Type B pancreatic cell (in vitro differentiated cells): ENCODE measurements at regions not wholly inside any gene's neighbourhood (a gene's known extent, or its start where the extent isn't known, plus 50 kb on each side); places are given as distances from the start of the nearest gene placed in this dataset.

Experiments
- DNase-seq: peaks from one replicate; pipeline ENCODE4 v3.0.0; 2021; ENCODE audit warnings: mixed read lengths; ENCODE audit not compliant: unreplicated experiment; ENCODE audit errors: extremely low spot score
- H3K27ac Mint-ChIP-seq: 2 replicates; pipeline ENCODE4 v1.8.0; 2021; ENCODE audit warnings: mild to moderate bottlenecking, mixed read lengths
- H3K27me3 Mint-ChIP-seq: 2 replicates; pipeline ENCODE4 v1.8.0; 2021; ENCODE audit warnings: mixed read lengths
- H3K36me3 Mint-ChIP-seq: 2 replicates; pipeline ENCODE4 v1.8.0; 2021; ENCODE audit warnings: mixed read lengths
- H3K4me1 Mint-ChIP-seq: one replicate; pipeline ENCODE4 v1.8.0; 2021; ENCODE audit warnings: mixed read lengths; ENCODE audit not compliant: unreplicated experiment
- H3K4me3 Mint-ChIP-seq: 2 replicates; pipeline ENCODE4 v1.8.0; 2021; ENCODE audit warnings: mild to moderate bottlenecking, mixed read lengths
- H3K9me3 Mint-ChIP-seq: 2 replicates; pipeline ENCODE4 v1.8.0; 2021; ENCODE audit warnings: mixed read lengths
- TF ChIP-seq, protein P1 (sequence below): fragments of 200-600 bp; sonication (generic); conservative IDR thresholded peaks from 2 replicates; pipeline ENCODE4 v1.5.0; 2021; ENCODE audit warnings: antibody characterized with exemption, mild to moderate bottlenecking

DNA sequence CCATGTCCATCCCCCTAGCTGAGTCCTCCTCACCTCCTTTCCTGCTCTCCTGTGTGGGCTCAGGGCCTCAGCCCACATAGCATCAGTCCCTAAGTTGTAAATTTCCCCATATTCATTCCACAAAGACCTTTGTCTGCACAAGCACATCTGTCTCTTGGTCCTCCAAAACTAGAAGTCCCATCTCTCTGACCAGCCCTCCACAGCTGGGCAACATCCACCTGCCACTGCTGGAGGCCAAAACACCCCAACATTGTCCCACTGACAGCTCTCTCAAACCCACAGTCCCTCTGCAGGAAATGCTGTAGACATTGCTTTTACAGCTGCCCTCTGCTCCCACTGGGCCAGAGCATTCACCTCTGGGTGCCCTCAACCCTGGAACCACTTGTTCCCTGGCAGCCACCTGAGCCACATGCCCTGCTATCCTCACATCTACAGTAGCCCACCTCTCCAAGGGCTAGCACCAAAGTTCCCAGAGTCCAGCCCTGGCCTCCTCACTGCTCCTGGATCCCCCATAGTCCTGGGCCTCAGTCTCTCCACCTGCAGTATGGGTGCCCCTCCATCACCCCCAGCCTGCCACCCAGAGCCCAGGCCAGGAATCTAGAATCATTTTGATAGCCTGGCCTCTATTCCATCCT is 1722.7 kb downstream of the TP53TG3F start:
- H3K9me3 Mint-ChIP-seq = no peaks in the 10 kb centered on the region

DNA sequence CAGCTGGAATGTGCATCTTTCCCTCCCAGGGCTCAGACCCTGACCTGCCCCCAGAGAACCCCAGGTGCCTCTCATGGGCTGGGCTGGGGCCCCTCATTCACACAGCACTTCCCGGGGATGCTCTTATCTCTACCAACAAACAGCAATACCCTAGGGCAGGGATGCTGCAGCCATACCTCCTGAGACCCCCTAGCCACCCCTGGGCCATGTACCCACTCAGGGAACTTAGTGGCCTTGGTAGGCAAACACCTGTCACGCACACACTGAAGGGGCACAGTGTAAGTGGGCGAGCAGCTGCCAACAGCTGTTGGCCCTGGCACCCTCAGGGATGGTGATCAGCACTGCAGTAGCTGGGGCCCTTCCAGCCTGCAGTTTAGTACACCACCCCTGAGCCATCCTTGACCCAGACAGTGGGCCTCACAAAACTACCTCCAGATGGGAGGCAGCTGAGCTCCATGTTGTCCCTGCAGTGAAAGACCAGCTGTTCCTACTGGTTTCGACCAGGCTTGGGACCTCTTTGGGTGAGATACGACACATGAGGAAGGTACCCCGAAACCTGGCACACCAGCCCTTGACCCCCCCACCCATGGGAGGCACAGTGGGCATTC is 1723.6 kb downstream of the TP53TG3F start:
- TF ChIP-seq, protein P1, sequence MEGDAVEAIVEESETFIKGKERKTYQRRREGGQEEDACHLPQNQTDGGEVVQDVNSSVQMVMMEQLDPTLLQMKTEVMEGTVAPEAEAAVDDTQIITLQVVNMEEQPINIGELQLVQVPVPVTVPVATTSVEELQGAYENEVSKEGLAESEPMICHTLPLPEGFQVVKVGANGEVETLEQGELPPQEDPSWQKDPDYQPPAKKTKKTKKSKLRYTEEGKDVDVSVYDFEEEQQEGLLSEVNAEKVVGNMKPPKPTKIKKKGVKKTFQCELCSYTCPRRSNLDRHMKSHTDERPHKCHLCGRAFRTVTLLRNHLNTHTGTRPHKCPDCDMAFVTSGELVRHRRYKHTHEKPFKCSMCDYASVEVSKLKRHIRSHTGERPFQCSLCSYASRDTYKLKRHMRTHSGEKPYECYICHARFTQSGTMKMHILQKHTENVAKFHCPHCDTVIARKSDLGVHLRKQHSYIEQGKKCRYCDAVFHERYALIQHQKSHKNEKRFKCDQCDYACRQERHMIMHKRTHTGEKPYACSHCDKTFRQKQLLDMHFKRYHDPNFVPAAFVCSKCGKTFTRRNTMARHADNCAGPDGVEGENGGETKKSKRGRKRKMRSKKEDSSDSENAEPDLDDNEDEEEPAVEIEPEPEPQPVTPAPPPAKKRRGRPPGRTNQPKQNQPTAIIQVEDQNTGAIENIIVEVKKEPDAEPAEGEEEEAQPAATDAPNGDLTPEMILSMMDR = no peak
- no peaks in the 10 kb centered on the region for H3K27me3 Mint-ChIP-seq
- H3K9me3 Mint-ChIP-seq = no peaks in the 10 kb centered on the region
- no peak overlapping the region for H3K4me3 Mint-ChIP-seq
- no peaks in the 10 kb centered on the region for H3K36me3 Mint-ChIP-seq
- no peak overlapping the region for H3K27ac Mint-ChIP-seq
- DNase-seq = no peak
- H3K4me1 Mint-ChIP-seq = no peaks in the 10 kb centered on the region

More for the DNA sequence above, 1722.7 kb downstream of the TP53TG3F start:
- no peak for DNase-seq
- Mint-ChIP-seq H3K4me1 (no peaks in the 10 kb centered on the region), H3K27ac (no peak overlapping the region), H3K27me3 (no peaks in the 10 kb centered on the region), H3K4me3 (no peak overlapping the region), H3K36me3 (no peaks in the 10 kb centered on the region)
- TF ChIP-seq, protein P1 = no peak

DNA sequence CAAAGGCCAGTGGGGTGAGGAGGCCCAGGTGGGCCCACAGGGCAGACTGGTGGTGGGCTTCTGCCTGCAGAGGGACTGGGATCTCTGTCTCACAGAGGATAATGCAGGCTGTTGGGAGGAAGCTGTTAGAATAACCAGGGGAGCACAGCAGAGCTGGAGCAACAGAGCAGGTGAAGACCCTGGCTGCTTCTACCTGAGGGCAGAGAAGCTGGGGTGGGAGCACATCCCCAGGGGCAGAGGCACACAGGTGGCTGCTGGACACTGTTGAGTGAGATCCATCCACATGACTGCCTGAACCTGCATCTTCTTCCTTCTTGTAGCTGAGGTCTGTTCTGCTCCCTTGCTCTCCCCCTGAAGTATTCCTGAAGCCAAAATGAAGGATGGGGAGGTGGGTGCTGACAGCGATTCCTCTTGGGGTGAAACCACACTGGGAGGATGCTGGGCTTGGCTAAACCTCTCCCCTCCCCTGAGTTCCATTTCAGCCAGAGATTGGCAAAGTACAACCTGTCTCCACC is 1725.0 kb downstream of the TP53TG3F start:
- no peaks in the 10 kb centered on the region for H3K36me3 Mint-ChIP-seq
- H3K27ac Mint-ChIP-seq = no peak overlapping the region
- DNase-seq = no peak
- no peak overlapping the region for H3K4me3 Mint-ChIP-seq
- TF ChIP-seq, protein P1 = no peak
- no peaks in the 10 kb centered on the region for H3K9me3 Mint-ChIP-seq
- no peaks in the 10 kb centered on the region for H3K27me3 Mint-ChIP-seq
- no peaks in the 10 kb centered on the region for H3K4me1 Mint-ChIP-seq

DNA sequence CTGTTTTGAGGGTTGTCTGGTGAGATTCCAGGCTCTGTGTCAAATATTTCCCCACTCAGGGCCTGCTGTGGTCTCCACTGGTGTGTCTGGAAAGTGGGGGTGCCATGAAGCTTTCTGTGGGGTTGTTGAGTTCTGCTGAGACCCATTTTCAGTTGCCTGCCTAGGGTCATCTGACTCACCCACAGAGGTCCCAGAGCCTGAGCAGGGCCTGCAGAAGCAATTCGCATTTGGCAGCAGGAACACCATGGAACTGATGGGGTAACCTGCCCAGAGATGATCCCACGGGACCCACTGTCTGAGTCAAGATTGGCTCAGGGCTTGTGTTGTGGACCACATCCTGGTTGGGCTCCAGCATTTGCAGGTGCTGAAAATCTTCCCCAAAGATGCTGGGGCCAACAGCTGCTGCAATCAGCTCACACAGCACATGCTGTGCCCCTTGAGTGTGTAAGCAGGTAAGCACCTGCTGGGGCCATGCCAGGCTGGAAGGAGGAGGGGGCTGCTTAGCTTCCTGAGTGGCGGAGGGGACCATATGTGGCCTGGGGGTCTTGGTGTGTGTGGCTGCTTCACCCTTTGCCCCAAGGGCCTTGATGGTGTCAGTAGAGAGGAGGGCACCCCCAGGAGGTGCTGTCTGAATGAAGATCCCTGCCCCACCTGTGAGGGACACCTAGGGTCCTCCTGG is 1726.1 kb downstream of the TP53TG3F start:
- no peak for DNase-seq
- TF ChIP-seq, protein P1 = no peak
- no peak overlapping the region for H3K4me3 Mint-ChIP-seq
- H3K36me3 Mint-ChIP-seq = no peaks in the 10 kb centered on the region
- H3K27ac Mint-ChIP-seq = no peak overlapping the region
- H3K4me1 Mint-ChIP-seq = no peaks in the 10 kb centered on the region
- H3K9me3 Mint-ChIP-seq = no peaks in the 10 kb centered on the region
- no peaks in the 10 kb centered on the region for H3K27me3 Mint-ChIP-seq

DNA sequence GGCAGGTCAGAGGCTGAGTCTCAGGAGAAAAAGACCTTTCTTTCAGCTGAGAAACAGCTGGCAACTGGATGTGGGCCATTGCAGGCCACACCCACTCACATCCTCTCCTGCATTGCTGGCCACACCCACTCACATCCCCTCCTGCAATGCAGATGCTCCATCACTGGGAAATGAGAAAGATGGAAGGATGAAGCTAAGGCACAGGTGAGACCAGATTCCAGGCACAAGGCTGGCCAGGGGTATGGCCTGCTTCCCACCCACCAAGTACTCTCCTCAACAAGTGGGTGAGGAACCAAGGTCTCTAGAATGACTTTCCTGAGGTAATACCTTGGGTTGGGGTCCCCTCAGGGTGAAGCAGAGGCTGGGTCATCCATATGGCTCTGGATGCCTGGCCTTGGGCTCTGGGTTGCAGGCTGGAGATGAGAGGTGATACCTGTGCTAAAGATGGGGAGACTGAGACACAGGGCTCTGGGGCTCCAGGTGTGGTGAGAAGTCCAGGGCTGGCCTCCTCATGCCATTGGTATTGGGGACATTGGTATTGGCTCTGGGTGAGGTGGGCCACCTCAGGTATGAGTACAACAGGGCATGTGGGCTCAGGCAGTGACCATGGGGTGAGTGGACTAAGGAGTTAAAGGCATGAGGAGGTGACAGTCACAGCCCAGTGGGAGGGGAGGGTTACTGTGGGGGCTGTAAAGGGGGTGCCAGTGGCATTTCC is 1726.8 kb downstream of the TP53TG3F start:
- H3K27ac Mint-ChIP-seq = no peak overlapping the region
- H3K36me3 Mint-ChIP-seq = no peaks in the 10 kb centered on the region
- no peak overlapping the region for H3K4me3 Mint-ChIP-seq
- no peaks in the 10 kb centered on the region for H3K9me3 Mint-ChIP-seq
- H3K27me3 Mint-ChIP-seq = no peaks in the 10 kb centered on the region
- no peaks in the 10 kb centered on the region for H3K4me1 Mint-ChIP-seq
- DNase-seq = no peak
- TF ChIP-seq, protein P1 = no peak
